Endothelial cell (in vitro differentiated cells): ENCODE measurements at regions not wholly inside any gene's neighbourhood (a gene's known extent, or its start where the extent isn't known, plus 50 kb on each side); places are given as distances from the start of the nearest gene placed in this dataset.

Experiments
- DNase-seq: peaks from one replicate; pipeline ENCODE4 v3.0.0; 2021; ENCODE audit warnings: low spot score
- H3K27ac Mint-ChIP-seq: one replicate; pipeline ENCODE4 v1.8.0; 2021; ENCODE audit warnings: mixed read lengths, inconsistent platforms; ENCODE audit not compliant: unreplicated experiment
- H3K27me3 Mint-ChIP-seq: one replicate; pipeline ENCODE4 v1.8.0; 2021; ENCODE audit warnings: mild to moderate bottlenecking, moderate library complexity, mixed read lengths, inconsistent platforms; ENCODE audit not compliant: unreplicated experiment
- H3K36me3 Mint-ChIP-seq: one replicate; pipeline ENCODE4 v1.8.0; 2021; ENCODE audit warnings: mild to moderate bottlenecking, low read depth, mixed read lengths, inconsistent platforms; ENCODE audit not compliant: unreplicated experiment
- H3K4me1 Mint-ChIP-seq: one replicate; pipeline ENCODE4 v1.8.0; 2021; ENCODE audit warnings: mild to moderate bottlenecking, mixed read lengths, inconsistent platforms; ENCODE audit not compliant: unreplicated experiment
- H3K4me3 Mint-ChIP-seq: one replicate; pipeline ENCODE4 v1.8.0; 2021; ENCODE audit warnings: mild to moderate bottlenecking, mixed read lengths, inconsistent platforms; ENCODE audit not compliant: unreplicated experiment
- H3K9me3 Mint-ChIP-seq: one replicate; pipeline ENCODE4 v1.8.0; 2021; ENCODE audit warnings: mixed read lengths, inconsistent platforms; ENCODE audit not compliant: unreplicated experiment
- CTCF ChIP-seq: fragments of 200-600 bp; sonication (generic); IDR thresholded peaks from one replicate; pipeline ENCODE4 v1.5.0; 2021; ENCODE audit warnings: antibody characterized with exemption; ENCODE audit not compliant: unreplicated experiment

GRCh38 chr2:193989645-193990044 lies 1667.4 kb upstream of the SLC39A10 start:
- Mint-ChIP-seq H3K4me3 (no peak overlapping the region), H3K4me1 (no peaks in the 10 kb centered on the region), H3K27me3 (no peaks in the 10 kb centered on the region), H3K27ac (no peak overlapping the region), H3K36me3 (no peaks in the 10 kb centered on the region), H3K9me3 (no peaks in the 10 kb centered on the region)
- TF ChIP-seq CTCF = no peak
- no peak for DNase-seq

- Mint-ChIP-seq H3K36me3 (no peaks in the 10 kb centered on the region), H3K27me3 (no peaks in the 10 kb centered on the region), H3K27ac (no peak overlapping the region), H3K9me3 (no peaks in the 10 kb centered on the region), H3K4me1 (no peaks in the 10 kb centered on the region), H3K4me3 (no peak overlapping the region)
- no peak for TF ChIP-seq CTCF
- no peak for DNase-seq
Observed at GRCh38 chr2:193988784-193989183, 1668.2 kb upstream of the SLC39A10 start.

GRCh38 chr2:193985272-193985671 lies 1671.8 kb upstream of the SLC39A10 start:
- H3K27me3 Mint-ChIP-seq = no peaks in the 10 kb centered on the region
- H3K27ac Mint-ChIP-seq = no peak overlapping the region
- no peaks in the 10 kb centered on the region for H3K9me3 Mint-ChIP-seq
- no peaks in the 10 kb centered on the region for H3K36me3 Mint-ChIP-seq
- peaks cover 5% of the 10 kb centered on the region for H3K4me1 Mint-ChIP-seq
- no peak for DNase-seq
- no peak for TF ChIP-seq CTCF
- no peak overlapping the region for H3K4me3 Mint-ChIP-seq

GRCh38 chr2:193980599-193980998 lies 1676.4 kb upstream of the SLC39A10 start:
- no peak overlapping the region for H3K4me3 Mint-ChIP-seq
- peaks cover 5% of the 10 kb centered on the region for H3K4me1 Mint-ChIP-seq
- no peaks in the 10 kb centered on the region for H3K9me3 Mint-ChIP-seq
- H3K27ac Mint-ChIP-seq = no peak overlapping the region
- no peaks in the 10 kb centered on the region for H3K36me3 Mint-ChIP-seq
- no peak for DNase-seq
- TF ChIP-seq CTCF = no peak
- H3K27me3 Mint-ChIP-seq = no peaks in the 10 kb centered on the region

- no peaks in the 10 kb centered on the region for H3K9me3 Mint-ChIP-seq
- H3K4me1 Mint-ChIP-seq = no peaks in the 10 kb centered on the region
- peaks cover 2% of the 10 kb centered on the region for H3K27me3 Mint-ChIP-seq
- no peaks in the 10 kb centered on the region for H3K36me3 Mint-ChIP-seq
- TF ChIP-seq CTCF = no peak
- H3K27ac Mint-ChIP-seq = no peak overlapping the region
- H3K4me3 Mint-ChIP-seq = no peak overlapping the region
- DNase-seq = no peak
Observed at GRCh38 chr2:193973781-193974180, 1683.2 kb upstream of the SLC39A10 start.
